Kidney epithelial cell (primary cell): ENCODE measurements at regions not wholly inside any gene's neighbourhood (a gene's known extent, or its start where the extent isn't known, plus 50 kb on each side); places are given as distances from the start of the nearest gene placed in this dataset.

Experiments
- DNase-seq: peaks from one replicate; pipeline ENCODE4 v3.0.0-alpha.2; 2010; ENCODE audit warnings: low read depth
- H3K27me3 ChIP-seq: 2 replicates; pipeline ENCODE4 v1.6.0; 2011; ENCODE audit warnings: low read length; ENCODE audit not compliant: control insufficient read depth, insufficient read depth
- H3K36me3 ChIP-seq: 2 replicates; pipeline ENCODE4 v1.5.1; 2011; ENCODE audit warnings: low read length; ENCODE audit not compliant: control insufficient read depth, insufficient read depth
- H3K4me3 ChIP-seq: 2 replicates; pipeline ENCODE4 v1.5.1; 2011; ENCODE audit warnings: low read depth, mild to moderate bottlenecking, control low read depth, low read length
- TF ChIP-seq, protein P1 (sequence below): IDR thresholded peaks from 2 replicates; pipeline ENCODE4 v1.5.1; 2011; ENCODE audit warnings: mild to moderate bottlenecking, moderate library complexity, low read length, control low read depth, inconsistent platforms; ENCODE audit not compliant: insufficient read depth, poor library complexity, severe bottlenecking

DNA sequence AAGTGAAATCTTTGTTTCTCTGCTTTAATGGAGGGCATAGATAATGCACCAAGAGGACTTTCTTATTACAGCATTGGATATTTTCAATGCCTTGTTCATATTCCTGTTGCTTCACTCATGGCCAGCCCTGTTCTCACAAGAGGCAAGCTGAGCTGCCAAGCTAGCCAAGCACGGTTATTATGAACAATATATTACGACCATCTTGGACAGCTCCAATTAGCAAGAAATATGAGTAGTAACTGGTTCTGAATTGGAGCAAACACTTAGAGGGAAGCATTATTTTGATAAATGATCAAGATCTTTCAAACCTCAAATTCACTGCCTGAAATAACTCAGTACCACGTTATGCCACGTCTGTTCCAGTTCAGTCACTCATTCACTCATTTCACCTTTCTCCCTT, 159.8 kb downstream of the SETD4 start:
- DNase-seq = no peak
- Histone ChIP-seq H3K4me3 (no peak overlapping the region), H3K27me3 (no peaks in the 10 kb centered on the region), H3K36me3 (no peaks in the 10 kb centered on the region)
- TF ChIP-seq, protein P1, sequence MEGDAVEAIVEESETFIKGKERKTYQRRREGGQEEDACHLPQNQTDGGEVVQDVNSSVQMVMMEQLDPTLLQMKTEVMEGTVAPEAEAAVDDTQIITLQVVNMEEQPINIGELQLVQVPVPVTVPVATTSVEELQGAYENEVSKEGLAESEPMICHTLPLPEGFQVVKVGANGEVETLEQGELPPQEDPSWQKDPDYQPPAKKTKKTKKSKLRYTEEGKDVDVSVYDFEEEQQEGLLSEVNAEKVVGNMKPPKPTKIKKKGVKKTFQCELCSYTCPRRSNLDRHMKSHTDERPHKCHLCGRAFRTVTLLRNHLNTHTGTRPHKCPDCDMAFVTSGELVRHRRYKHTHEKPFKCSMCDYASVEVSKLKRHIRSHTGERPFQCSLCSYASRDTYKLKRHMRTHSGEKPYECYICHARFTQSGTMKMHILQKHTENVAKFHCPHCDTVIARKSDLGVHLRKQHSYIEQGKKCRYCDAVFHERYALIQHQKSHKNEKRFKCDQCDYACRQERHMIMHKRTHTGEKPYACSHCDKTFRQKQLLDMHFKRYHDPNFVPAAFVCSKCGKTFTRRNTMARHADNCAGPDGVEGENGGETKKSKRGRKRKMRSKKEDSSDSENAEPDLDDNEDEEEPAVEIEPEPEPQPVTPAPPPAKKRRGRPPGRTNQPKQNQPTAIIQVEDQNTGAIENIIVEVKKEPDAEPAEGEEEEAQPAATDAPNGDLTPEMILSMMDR = no peak

GRCh38 chr21:35896060-35896459, 164.3 kb downstream of the SETD4 start:
- TF ChIP-seq, protein P1 = no peak
- no peak for DNase-seq

GRCh38 chr21:35895598-35895997, 164.7 kb downstream of the SETD4 start:
- Histone ChIP-seq H3K4me3 (no peak overlapping the region), H3K27me3 (no peaks in the 10 kb centered on the region), H3K36me3 (no peaks in the 10 kb centered on the region)
- DNase-seq = no peak
- TF ChIP-seq, protein P1 = no peak

More at GRCh38 chr21:35896060-35896459, 164.3 kb downstream of the SETD4 start:
- no peaks in the 10 kb centered on the region for H3K27me3 ChIP-seq
- H3K36me3 ChIP-seq = no peaks in the 10 kb centered on the region
- H3K4me3 ChIP-seq = no peak overlapping the region

DNA sequence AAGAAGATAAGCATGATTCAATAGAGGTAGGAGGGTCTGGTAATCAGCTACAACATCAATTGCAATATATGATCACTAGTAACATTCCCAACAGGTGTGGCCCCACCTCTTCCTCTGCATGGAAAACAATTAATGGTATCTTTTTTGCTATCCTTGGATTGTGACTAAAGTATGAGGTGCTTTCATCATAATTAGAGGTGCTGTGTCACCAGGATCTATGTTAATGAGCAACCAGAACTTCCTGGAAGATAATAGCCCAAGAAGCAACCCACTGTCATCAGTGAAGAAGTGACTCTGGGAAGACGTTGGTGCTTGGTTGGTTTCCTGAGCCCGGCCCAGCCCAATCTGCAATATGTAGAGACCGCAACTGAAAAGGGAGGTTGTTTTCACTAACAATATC, 167.2 kb downstream of the SETD4 start:
- TF ChIP-seq, protein P1 = no peak
- Histone ChIP-seq H3K27me3 (no peaks in the 10 kb centered on the region), H3K4me3 (no peak overlapping the region), H3K36me3 (no peaks in the 10 kb centered on the region)
- no peak for DNase-seq

DNA sequence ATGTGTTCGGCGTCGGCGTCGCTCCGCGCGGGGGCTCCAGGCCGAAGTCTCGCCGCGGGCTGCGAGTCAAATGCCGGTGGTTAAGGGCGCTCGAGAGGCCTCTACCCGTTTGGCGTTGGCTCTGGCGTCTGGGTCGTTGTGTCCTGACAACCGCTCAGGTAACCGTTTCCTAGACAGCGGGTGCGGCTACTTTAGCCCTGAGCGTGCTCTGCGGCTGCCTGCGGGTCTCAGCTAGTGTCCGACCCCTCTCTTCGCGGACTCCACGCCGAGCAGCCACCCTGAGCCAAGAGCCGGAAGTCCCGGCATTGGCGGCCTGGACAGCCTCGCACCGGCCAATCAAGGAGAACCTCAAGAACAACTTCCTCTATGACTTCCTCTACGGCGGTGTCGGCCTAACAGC, 173.4 kb downstream of the SETD4 start:
- no peaks in the 10 kb centered on the region for H3K27me3 ChIP-seq
- no peak for DNase-seq
- no peaks in the 10 kb centered on the region for H3K36me3 ChIP-seq
- TF ChIP-seq, protein P1 = no peak
- no peak overlapping the region for H3K4me3 ChIP-seq

DNA sequence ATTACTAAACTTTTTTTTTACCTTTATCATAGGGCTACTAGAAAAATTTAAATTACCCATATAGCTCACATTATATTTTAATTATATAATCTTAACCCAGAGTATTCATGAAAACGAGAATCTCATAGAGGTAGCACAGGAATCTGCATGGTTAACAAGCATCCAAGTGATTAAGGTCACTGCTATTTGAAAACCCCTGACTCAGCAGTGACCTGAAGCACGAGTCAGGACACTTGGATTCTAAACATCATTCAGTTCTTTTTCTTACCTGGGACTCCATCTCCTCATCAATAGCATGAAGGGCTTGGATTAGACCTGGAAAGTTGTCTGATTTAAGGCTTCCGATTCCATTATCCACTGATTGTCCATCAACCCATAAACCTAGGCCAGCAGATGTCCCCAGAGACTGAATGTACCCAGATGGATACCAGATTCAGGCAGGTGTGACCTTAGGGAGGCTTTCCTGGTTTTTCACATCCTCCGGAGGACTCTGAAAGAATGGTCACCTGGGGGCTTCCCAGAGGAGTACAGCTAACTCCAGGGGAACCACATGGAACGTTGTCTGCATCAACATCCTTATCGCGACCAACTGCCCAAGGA, 174.3 kb downstream of the SETD4 start:
- H3K36me3 ChIP-seq = no peaks in the 10 kb centered on the region
- no peak overlapping the region for H3K4me3 ChIP-seq
- DNase-seq = no peak
- TF ChIP-seq, protein P1 = no peak
- no peaks in the 10 kb centered on the region for H3K27me3 ChIP-seq
